HepG2 (cell line): ENCODE measurements at regions not wholly inside any gene's neighbourhood (a gene's known extent, or its start where the extent isn't known, plus 50 kb on each side); places are given as distances from the start of the nearest gene placed in this dataset.

Experiments used
- ATAC-seq: fragments of 200-7000 bp; cut with Tn5 transposase; 3 replicates; pipeline ENCODE4 v1.9.1; 2020; ENCODE audit warnings: mild to moderate bottlenecking, moderate library complexity
- BruUV-seq: library from RNA; stranded (reverse); fragments of 400-500 nt; replicated peaks from 2 replicates; lab custom pipeline; 2021; lab: Mats Ljungman, UMichigan
- CTCF ChIA-PET: fragments of 300-600 bp; formaldehyde crosslinking; extraction: SDS; loops from one replicate; lab custom pipeline; 2021; ENCODE audit warnings: low total read pairs, inconsistent platforms, low intra/inter-chr PET ratio; lab: Yijun Ruan, JAX
- POLR2A ChIA-PET: fragments of 350-600 bp; sonication (Branson Sonifier 250); formaldehyde crosslinking; loops from one replicate; lab custom pipeline; 2020; ENCODE audit warnings: antibody characterized with exemption, inconsistent platforms; lab: Yijun Ruan, JAX
- DNase-seq: peaks from one replicate; pipeline ENCODE4 v3.0.0-alpha.2; 2015; ENCODE audit warnings: low spot score
- FAIRE-seq: peaks from 3 replicates; lab custom pipeline; 2011; peaks lifted over from hg19 to GRCh38; lab: Jason Lieb, UNC
- H2AFZ ChIP-seq: one replicate; pipeline ENCODE4 v1.6.1; 2011; ENCODE audit warnings: low read length, inconsistent platforms
- H3K27ac ChIP-seq: fragments of 300-600 bp; 3 replicates; pipeline ENCODE4 v1.8.0; 2011; ENCODE audit warnings: mixed run types, mild to moderate bottlenecking, mixed read lengths, low read length, inconsistent platforms; ENCODE audit not compliant: insufficient read depth; ENCODE audit errors: extremely low read length
- H3K27me3 ChIP-seq, 2 experiments: fragments of 200-600 bp in 1 of 2; 2 replicates in 1 of 2; 3 replicates in 1 of 2; pipeline versions ENCODE4 v1.6.0 to v1.8.0; 2011; ENCODE audit warnings: low read length in 2 of 2, mild to moderate bottlenecking in 2 of 2, moderate library complexity in 2 of 2, inconsistent platforms in 1 of 2; ENCODE audit not compliant: insufficient read depth in 2 of 2, control insufficient read depth in 1 of 2
- H3K36me3 ChIP-seq, 2 experiments: fragments of 200-600 bp in 1 of 2; replicated peaks in 1 of 2; 2 replicates in 1 of 2; 3 replicates in 1 of 2; pipeline versions ENCODE4 v1.5.1 to v1.8.0; 2011; ENCODE audit warnings: low read length in 2 of 2, inconsistent platforms in 1 of 2; ENCODE audit not compliant: insufficient read depth in 2 of 2, control insufficient read depth in 1 of 2
- H3K4me1 ChIP-seq: 2 replicates; pipeline ENCODE4 v1.5.1; 2012; ENCODE audit warnings: low read length, inconsistent platforms; ENCODE audit not compliant: insufficient read depth
- H3K4me2 ChIP-seq: 2 replicates; pipeline ENCODE4 v1.6.0; 2011; ENCODE audit warnings: low read depth, low read length, inconsistent platforms
- H3K4me3 ChIP-seq, 3 experiments: fragments of 200-600 bp in 1 of 3; sonication (generic), shearing (Covaris generic) in 1 of 3; replicated peaks in 1 of 3; 2 replicates each; pipeline ENCODE4 v1.5.1; 2011 to 2016; ENCODE audit warnings: low read length in 3 of 3, inconsistent platforms in 2 of 3, low read depth in 2 of 3, mild to moderate bottlenecking in 2 of 3, control low read depth in 1 of 3, mixed read lengths in 1 of 3; ENCODE audit not compliant: insufficient read depth in 1 of 3
- H3K79me2 ChIP-seq: one replicate; pipeline ENCODE4 v1.6.1; 2011; ENCODE audit warnings: low read length, inconsistent platforms; ENCODE audit not compliant: insufficient read depth
- H3K9ac ChIP-seq: 2 replicates; pipeline ENCODE4 v1.6.0; 2011; ENCODE audit warnings: mild to moderate bottlenecking, low read depth, low read length, inconsistent platforms; ENCODE audit not compliant: insufficient read depth
- H3K9me3 ChIP-seq: 2 replicates; pipeline ENCODE4 v1.5.1; 2012; ENCODE audit warnings: mild to moderate bottlenecking, low read length
- H4K20me1 ChIP-seq: 2 replicates; pipeline ENCODE4 v1.6.0; 2011; ENCODE audit warnings: inconsistent platforms, mild to moderate bottlenecking, low read length, moderate library complexity; ENCODE audit not compliant: insufficient read depth
- ARNT2 ChIP-seq: sonication (generic); formaldehyde crosslinking; IDR thresholded peaks from 2 replicates; pipeline ENCODE4 v1.8.0; 2022; ENCODE audit warnings: mild to moderate bottlenecking, low read depth, missing genetic modification reagents, moderate library complexity
- BCLAF1 ChIP-seq: fragments of 450-650 bp; IDR thresholded peaks from 2 replicates; pipeline ENCODE4 v1.6.1; 2017; ENCODE audit warnings: mild to moderate bottlenecking
- CREM ChIP-seq, 2 experiments: sonication (generic) in 1 of 2; formaldehyde crosslinking in 1 of 2; IDR thresholded peaks; 2 replicates each; pipeline versions ENCODE4 v1.4.0 to v1.6.1; 2016 to 2020; ENCODE audit warnings: antibody characterized with exemption in 1 of 2, mild to moderate bottlenecking in 1 of 2, missing genetic modification reagents in 1 of 2
- HDAC2 ChIP-seq: sonication (generic); formaldehyde crosslinking; IDR thresholded peaks from 2 replicates; pipeline ENCODE4 v1.4.0; 2020; ENCODE audit warnings: missing genetic modification reagents
- KLF9 ChIP-seq: IDR thresholded peaks from 2 replicates; pipeline ENCODE4 v1.6.1; 2016; ENCODE audit warnings: low read depth
- PHF8 ChIP-seq: sonication (generic); formaldehyde crosslinking; IDR thresholded peaks from 2 replicates; pipeline ENCODE4 v1.5.0; 2020; ENCODE audit warnings: missing genetic modification reagents
- POGK ChIP-seq: sonication (generic); formaldehyde crosslinking; conservative IDR thresholded peaks from 2 replicates; pipeline ENCODE4 v1.8.0; 2022; ENCODE audit warnings: mild to moderate bottlenecking, moderate library complexity, missing genetic modification reagents
- SATB2 ChIP-seq: sonication (generic); formaldehyde crosslinking; IDR thresholded peaks from 2 replicates; pipeline ENCODE4 v1.5.0; 2020; ENCODE audit warnings: missing genetic modification reagents
- ZNF563 ChIP-seq: sonication (generic); formaldehyde crosslinking; IDR thresholded peaks from 2 replicates; pipeline ENCODE4 v1.8.0; 2022; ENCODE audit warnings: mild to moderate bottlenecking, moderate library complexity, missing genetic modification reagents
- WGBS: methylation state at CpG from one replicate; pipeline ENCODE4 v1.1.6; 2017; ENCODE audit warnings: low lambda C conversion rate; 5-methylcytosine and 5-hydroxymethylcytosine counted together
- in situ Hi-C: cut with HindIII; loops from 2 replicates; pipeline ENCODE4 v1.10.0; 2017; ENCODE audit warnings: low pct_unique_long_range_greater_than_20kb; ENCODE audit not compliant: extremely low pct_ligation_motif_present
- intact Hi-C: fragments of 100-400 bp; cut with micrococcal nuclease; formaldehyde crosslinking; loops from one replicate; pipeline ENCODE4 v1.10.0; 2022; ENCODE audit not compliant: unreplicated experiment
- TF ChIP-seq, protein P1 (sequence below): sonication (generic); formaldehyde crosslinking; IDR thresholded peaks from 2 replicates; pipeline ENCODE4 v1.5.1; 2020; ENCODE audit warnings: missing genetic modification reagents, mild to moderate bottlenecking, borderline replicate concordance

- FAIRE-seq (no peak), DNase-seq (no peak), ATAC-seq (no peak)
- intact Hi-C loops (no loop called here), in situ Hi-C loops (no loop called here)
- BruUV-seq, result no TSS peak
- Histone ChIP-seq H3K27me3 (no peaks in the 10 kb centered on the region), H3K4me1 (no peaks in the 10 kb centered on the region), H3K9ac (no peak overlapping the region), H2AFZ (no peak overlapping the region), H3K4me3 (no peak overlapping the region), H3K79me2 (no peaks in the 10 kb centered on the region), H3K4me2 (no peak overlapping the region), H3K36me3 (no peaks in the 10 kb centered on the region), H4K20me1 (no peaks in the 10 kb centered on the region), H3K27ac (no peak overlapping the region), H3K9me3 (no peaks in the 10 kb centered on the region)
- WGBS, result 0% methylated on average over 2 of the region's 2 CpGs
- ChIA-PET POLR2A (no interaction called here), CTCF (no interaction called here)
- no peak for TF ChIP-seq ARNT2
- no peak for TF ChIP-seq CREM (IDR thresholded peaks at IDR 0.05)
- no peak for TF ChIP-seq CREM (CRISPR knock-in tag; IDR thresholded peaks at IDR 0.05)
- no peak for TF ChIP-seq POGK
- no peak for TF ChIP-seq SATB2 (CRISPR knock-in tag)
- TF ChIP-seq ZNF563 (CRISPR knock-in tag), result no peak
- TF ChIP-seq PHF8 (CRISPR knock-in tag), result no peak
- no peak for TF ChIP-seq BCLAF1
- TF ChIP-seq KLF9 (CRISPR knock-in tag), result no peak
- TF ChIP-seq, protein P1, sequence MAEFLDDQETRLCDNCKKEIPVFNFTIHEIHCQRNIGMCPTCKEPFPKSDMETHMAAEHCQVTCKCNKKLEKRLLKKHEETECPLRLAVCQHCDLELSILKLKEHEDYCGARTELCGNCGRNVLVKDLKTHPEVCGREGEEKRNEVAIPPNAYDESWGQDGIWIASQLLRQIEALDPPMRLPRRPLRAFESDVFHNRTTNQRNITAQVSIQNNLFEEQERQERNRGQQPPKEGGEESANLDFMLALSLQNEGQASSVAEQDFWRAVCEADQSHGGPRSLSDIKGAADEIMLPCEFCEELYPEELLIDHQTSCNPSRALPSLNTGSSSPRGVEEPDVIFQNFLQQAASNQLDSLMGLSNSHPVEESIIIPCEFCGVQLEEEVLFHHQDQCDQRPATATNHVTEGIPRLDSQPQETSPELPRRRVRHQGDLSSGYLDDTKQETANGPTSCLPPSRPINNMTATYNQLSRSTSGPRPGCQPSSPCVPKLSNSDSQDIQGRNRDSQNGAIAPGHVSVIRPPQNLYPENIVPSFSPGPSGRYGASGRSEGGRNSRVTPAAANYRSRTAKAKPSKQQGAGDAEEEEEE (CRISPR knock-in tag), result no peak
- TF ChIP-seq HDAC2 (CRISPR knock-in tag), result no peak
Measured at GRCh38 chr5:107265193-107265592, 405.5 kb downstream of the EFNA5 start.
